Cardiac septum (tissue), 1 donor: ENCODE measurements at regions not wholly inside any gene's neighbourhood (a gene's known extent, or its start where the extent isn't known, plus 50 kb on each side); places are given as distances from the start of the nearest gene placed in this dataset.

Source experiments
- DNase-seq: peaks from one replicate; pipeline ENCODE4 v3.0.0-alpha.2; 2020; ENCODE audit warnings: low spot score
- intact Hi-C: fragments of 100-400 bp; cut with DNase I; formaldehyde crosslinking; loops from one replicate; pipeline ENCODE4 v1.14.0; 2022
- donor health status: DM: no; HTN: no; CAD: no.

DNA sequence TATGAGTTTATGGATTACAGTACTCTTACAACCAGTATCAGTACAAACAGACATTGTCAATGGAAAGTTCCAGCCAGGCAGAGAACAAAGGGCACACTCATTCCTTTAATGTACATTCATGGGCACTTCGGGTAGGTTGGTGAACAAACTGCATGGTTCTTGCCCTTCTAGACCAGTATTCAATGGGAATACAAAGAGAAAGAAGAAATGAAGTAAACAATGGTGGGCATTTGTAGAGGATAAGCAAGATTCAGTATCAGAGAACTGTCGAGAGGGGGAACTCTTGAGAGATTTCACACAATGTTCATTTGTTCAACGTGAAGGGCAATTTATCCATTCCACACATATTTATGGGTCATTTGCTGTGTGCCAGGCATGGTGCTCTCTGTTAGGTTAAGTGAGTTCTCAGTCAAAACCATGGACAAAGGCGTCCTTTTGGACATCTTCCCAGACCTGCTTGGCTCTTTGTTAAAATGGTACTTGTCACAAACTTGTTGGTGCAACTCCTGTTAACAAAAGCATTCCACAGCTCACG is 714.8 kb downstream of the DHX35 start:
- no peak for DNase-seq
- intact Hi-C loops, result no loop called here

DNA sequence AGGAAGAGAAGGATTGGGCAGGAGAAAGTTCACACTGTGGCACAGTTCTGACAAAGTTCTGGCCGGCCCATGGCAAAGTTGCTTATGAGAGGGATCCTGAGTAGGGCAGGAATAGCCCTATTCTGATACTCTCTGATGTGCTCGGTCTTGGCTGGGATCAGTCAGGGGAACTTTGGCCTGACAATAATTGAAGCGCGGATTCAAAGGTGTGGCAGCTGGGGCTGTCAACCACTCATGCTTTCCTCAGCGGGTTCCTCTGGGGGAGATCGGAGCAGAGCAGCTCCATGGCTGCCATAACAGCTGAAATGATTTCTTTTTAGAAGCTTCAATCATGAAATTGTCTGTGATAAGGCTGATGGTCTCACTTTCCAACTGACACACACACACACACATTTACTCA is 714.1 kb downstream of the DHX35 start:
- intact Hi-C loops, result no loop called here
- DNase-seq, result no peak

DNA sequence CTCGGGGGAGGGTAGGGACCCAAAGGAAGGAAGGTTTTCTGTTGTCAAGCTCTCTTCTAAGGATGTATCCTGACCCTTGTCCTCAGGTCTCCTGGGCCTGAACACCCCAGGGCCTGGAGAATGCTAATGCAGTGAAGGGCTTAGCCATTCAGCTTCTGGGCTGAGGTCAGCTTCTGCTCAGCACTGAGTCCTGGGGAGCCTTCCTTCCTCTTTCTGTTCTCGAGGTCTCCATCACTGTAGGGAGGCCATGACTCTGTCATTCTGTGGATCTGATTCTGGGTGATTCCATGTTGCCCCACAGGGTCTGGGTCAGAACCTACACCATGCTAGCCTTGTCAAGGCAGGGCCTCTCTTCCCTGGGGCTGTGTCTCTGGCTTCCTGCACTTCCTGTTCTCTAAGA is 712.7 kb downstream of the DHX35 start:
- no peak for DNase-seq
- intact Hi-C loops, result no loop called here

DNA sequence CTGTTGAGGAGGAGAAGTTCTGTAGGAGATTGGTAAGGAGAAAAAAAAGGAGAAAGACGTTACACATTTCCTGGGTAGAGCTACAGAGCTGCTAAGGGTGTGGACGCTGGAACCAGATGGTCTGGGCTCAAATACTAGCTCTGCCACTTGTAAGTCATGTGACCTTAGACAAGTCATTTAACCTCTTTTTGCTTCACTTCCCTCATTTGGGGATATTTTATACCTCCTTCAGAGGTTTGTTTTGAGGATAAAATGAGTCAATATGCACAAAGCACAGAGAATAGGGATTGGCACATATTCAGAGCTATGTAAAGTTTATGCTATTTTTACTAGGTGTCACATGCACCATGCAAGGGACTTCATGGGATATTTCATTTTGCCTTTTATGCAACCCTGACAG is 708.8 kb downstream of the DHX35 start:
- intact Hi-C loops, result no loop called here

GRCh38 chr20:39669659-39670058 is 707.5 kb downstream of the DHX35 start:
- intact Hi-C loops, result no loop called here

More for the DNA sequence above, 708.8 kb downstream of the DHX35 start:
- DNase-seq, result no peak

GRCh38 chr20:39668038-39668437 is 705.9 kb downstream of the DHX35 start:
- intact Hi-C loops, result no loop called here
- DNase-seq, result no peak

More at GRCh38 chr20:39669659-39670058, 707.5 kb downstream of the DHX35 start:
- DNase-seq, result no peak

GRCh38 chr20:39661833-39662232 is 699.7 kb downstream of the DHX35 start:
- intact Hi-C loops, result no loop called here
- DNase-seq, result no peak

- no peak for DNase-seq
- intact Hi-C loops, result no loop called here
These were observed 698.8 kb downstream of the DHX35 start for GRCh38 chr20:39660965-39661364.

DNA sequence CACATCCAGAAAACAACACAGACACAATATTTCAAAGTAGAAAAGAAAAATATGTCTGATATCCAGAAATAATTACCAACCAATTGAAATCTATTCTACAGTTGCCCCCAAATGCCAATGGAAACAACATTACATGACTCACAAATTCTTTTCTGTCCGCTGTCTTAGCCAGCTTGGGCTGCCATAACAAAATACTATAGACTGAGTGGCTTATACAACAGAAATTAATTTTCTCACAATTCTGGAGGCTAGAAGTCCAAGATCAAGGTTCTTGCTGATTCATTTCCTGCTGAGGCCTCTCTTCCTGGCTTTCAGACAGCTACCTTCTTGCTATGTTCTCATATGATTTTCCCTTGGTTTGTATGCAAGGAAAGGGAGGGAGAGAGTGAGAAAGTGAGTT is 698.1 kb downstream of the DHX35 start:
- intact Hi-C loops, result no loop called here
- DNase-seq, result no peak

- no peak for DNase-seq
These were observed 696.7 kb downstream of the DHX35 start for GRCh38 chr20:39658662-39659409.

GRCh38 chr20:39654171-39654570 is 692.0 kb downstream of the DHX35 start:
- no peak for DNase-seq
- intact Hi-C loops, result no loop called here

More at GRCh38 chr20:39658662-39659409, 696.7 kb downstream of the DHX35 start:
- intact Hi-C loops, result no loop called here

GRCh38 chr20:39651645-39652325 is 689.6 kb downstream of the DHX35 start:
- no peak for DNase-seq
- intact Hi-C loops, result no loop called here

DNA sequence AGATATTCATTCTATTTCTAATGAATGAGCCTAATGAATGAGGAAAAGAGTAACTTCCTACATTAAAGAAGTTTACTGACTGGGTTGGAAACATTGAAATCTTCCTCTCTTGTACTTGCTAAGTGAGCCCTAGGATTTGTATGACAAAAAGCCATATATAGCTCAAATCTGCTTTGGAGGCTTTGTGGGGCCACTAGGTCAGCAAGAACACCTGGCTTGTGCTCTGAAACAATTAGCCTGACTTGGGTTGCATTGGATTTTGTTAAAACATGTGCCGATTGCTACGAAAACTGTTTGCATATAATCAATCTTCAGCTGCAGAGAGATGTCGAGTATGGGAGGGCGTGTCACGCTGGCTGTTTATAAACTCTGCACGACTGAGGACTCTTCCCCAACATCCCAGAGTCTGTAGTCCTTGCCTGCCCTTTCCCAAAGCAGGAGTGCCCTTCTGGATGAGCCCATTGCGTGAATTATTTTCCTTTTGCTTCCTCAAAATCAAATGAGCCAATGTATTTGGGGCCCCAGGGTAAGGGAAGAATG is 684.8 kb downstream of the DHX35 start:
- intact Hi-C loops, result no loop called here
- no peak for DNase-seq

DNA sequence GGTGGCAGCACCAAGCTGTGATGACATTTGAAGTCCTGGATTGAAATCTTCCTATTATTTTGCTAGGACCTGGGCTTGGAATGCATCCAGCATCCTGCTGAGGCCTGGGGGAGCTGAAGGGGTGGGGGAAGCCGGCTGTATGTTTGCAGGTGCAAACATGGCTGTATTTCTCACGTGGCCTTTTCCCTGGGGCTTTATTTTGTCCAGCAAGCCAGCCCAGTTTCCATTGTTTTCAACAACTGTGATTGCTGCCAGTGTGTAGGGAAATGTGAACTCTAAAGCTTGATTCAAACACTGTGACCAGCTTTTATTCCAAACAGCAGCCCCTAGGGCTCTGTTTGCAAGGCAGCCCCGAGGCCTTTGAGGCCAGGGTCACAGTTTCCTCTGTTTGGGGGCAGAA is 683.0 kb downstream of the DHX35 start:
- intact Hi-C loops, result no loop called here
- DNase-seq, result no peak

- no peak for DNase-seq
- intact Hi-C loops, result no loop called here
These were observed 681.1 kb downstream of the DHX35 start for GRCh38 chr20:39643292-39643691.

GRCh38 chr20:39641423-39641822 is 679.3 kb downstream of the DHX35 start:
- intact Hi-C loops, result no loop called here

GRCh38 chr20:39640147-39640546 is 678.0 kb downstream of the DHX35 start:
- DNase-seq, result no peak
- intact Hi-C loops, result no loop called here

More at GRCh38 chr20:39641423-39641822, 679.3 kb downstream of the DHX35 start:
- no peak for DNase-seq

DNA sequence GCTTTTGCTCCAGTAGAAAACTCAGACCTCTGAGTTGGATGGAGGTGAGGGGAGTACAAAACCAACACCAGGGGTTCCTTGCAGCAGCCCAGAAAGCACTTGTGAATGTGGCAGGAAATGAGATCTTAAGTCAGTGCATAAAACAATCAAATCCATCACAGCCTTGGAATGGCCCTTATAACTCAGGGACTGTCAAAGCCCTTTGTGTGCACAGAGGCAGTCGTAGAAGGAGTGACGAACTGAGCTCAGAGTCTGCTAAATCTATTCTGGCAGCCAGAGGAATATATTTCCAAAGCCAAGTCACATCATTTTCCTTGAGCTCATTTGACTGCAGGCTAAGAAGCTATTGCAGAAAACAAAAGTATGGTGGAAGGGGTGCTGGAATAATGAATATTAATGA is 676.6 kb downstream of the DHX35 start:
- intact Hi-C loops, result no loop called here
- no peak for DNase-seq

- intact Hi-C loops, result no loop called here
- DNase-seq, result no peak
These were observed 671.5 kb downstream of the DHX35 start for GRCh38 chr20:39633689-39634088.

- intact Hi-C loops, result no loop called here
- DNase-seq, result no peak
These were observed 670.6 kb downstream of the DHX35 start for GRCh38 chr20:39632757-39633156.

GRCh38 chr20:39632176-39632575 is 670.0 kb downstream of the DHX35 start:
- intact Hi-C loops, result no loop called here
- DNase-seq, result no peak
